ENCODE measurements at regions not wholly inside any gene's neighbourhood (a gene's known extent, or its start where the extent isn't known, plus 50 kb on each side); places are given as distances from the start of the nearest gene placed in this dataset.

- TF ChIP-seq YY1 (IDR thresholded peaks at IDR 0.05; ENCODE audit: insufficient read depth, insufficient read length) (no peak), ZNF274 (IDR thresholded peaks at IDR 0.05; ENCODE audit: low read depth, low read length) (no peak)
Observed at GRCh38 chr2:225980372-225980771, 580.9 kb downstream of the NYAP2 start.
